ENCODE measurements at regions not wholly inside any gene's neighbourhood (a gene's known extent, or its start where the extent isn't known, plus 50 kb on each side); places are given as distances from the start of the nearest gene placed in this dataset.

GRCh38 chr9:87236546-87236945 is 261.1 kb upstream of the DAPK1 start:
- DNase-seq (ENCODE audit: low read depth in 1 of 2, low spot score in 1 of 2) = no peak

DNA sequence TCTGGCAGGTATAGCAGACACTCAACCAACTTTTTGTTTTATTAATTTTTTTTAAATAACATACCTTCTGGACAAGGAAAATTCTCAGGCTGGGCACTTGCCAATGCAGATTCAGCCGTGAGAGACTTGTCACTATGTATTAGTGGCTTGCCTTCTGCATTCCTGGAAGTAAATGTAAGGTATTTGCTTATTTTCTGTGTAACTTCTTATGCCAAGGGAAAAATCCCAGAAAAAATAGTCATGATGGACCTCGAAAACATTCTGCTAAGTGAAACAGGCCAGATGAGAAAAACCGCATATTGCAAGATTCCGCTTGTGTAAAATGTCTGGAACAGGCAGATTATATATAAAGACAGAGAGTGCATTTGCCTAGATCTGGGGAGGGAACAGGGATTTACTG is 260.3 kb upstream of the DAPK1 start:
- no peak for DNase-seq (ENCODE audit: low read depth in 1 of 2, low spot score in 1 of 2)

DNA sequence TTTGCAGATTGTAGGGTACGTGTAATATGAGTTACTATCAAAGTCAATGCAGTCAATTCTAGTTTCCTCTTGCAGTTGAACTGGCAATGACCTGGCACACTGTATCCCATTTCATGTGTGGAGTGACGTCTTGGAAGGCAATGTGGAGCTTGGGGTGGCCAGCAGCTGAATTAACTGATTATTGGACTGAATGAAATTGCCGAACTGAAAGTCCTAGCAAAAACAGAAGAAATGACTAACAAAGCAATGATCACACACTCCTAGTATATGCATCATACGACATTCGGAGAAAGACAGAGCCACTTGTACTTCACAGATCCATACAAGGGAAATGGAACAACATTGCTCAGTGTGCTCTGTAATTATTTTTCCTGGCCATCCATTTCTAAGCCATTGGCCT is 259.1 kb upstream of the DAPK1 start:
- no peak for DNase-seq (ENCODE audit: low read depth in 1 of 2, low spot score in 1 of 2)

DNA sequence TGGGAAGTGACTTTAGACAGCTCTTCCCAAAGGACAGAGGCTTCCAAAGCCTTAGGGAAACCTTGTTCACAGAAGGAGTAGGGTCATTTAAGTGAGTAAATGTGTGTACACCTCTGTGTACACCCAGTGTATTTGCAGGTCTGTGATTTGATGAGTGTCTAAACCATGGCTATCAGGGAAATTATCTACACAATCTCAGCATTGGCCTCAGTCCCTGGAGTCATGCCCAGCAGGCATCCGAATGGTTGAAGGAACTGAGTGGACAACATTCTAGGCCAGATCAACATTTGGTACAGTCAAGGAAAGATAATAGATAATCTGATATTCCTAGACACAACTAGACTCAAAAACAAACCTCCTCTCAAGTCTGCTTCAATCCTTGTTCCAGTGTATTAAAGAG is 258.4 kb upstream of the DAPK1 start:
- no peak for DNase-seq (ENCODE audit: low read depth in 1 of 2, low spot score in 1 of 2)

DNA sequence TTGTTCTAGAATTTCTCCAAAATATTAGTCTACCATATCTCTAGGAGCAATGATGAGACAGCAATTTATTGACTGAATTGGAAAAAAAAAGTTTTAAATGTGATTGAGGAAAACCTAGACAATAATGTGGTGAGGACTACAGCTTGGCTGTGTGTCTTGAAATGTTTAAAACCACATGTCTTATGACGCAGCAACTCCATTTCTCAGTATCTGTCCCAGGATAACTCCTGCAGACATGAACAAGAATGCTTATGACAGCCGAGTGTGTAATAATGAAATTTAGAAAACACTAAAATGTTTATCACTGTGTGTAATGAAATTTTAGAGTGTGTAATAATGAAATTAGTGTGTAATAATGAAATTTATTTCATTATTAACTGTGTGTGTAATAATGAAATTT is 254.1 kb upstream of the DAPK1 start:
- no peak for DNase-seq (ENCODE audit: low read depth in 1 of 2, low spot score in 1 of 2)

- DNase-seq (ENCODE audit: low read depth in 1 of 2, low spot score in 1 of 2) = no peak
Observed at GRCh38 chr9:87245271-87245670, 252.4 kb upstream of the DAPK1 start.

GRCh38 chr9:87247097-87247496 is 250.6 kb upstream of the DAPK1 start:
- no peak for DNase-seq (ENCODE audit: low read depth in 1 of 2, low spot score in 1 of 2)

- no peak for DNase-seq (ENCODE audit: low read depth in 1 of 2, low spot score in 1 of 2)
Observed at GRCh38 chr9:87249029-87249428, 248.6 kb upstream of the DAPK1 start.

- no peak for DNase-seq (ENCODE audit: low read depth in 1 of 2, low spot score in 1 of 2)
Observed at GRCh38 chr9:87250205-87250604, 247.5 kb upstream of the DAPK1 start.

GRCh38 chr9:87255431-87256155 is 242.1 kb upstream of the DAPK1 start:
- no peak for DNase-seq (ENCODE audit: low read depth in 1 of 2, low spot score in 1 of 2)

DNA sequence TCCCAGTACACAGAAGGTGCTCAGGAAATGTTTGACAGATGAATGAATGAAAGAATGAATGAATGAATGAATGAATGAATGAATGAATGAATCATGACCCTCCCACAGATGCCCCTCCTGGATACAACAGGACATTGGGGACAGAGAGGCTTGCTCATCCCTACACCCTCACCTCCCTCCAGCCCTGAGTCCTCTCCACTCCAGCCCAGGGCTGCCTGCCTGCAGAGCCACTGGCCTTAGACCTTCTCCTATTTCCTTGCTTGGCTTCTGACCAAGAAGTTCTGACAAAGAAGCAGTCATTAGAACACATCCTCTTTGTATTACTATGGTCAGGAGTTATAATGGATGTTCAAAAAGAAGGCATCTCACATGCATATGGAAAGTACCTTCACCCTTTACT is 240.7 kb upstream of the DAPK1 start:
- DNase-seq (ENCODE audit: low read depth in 1 of 2, low spot score in 1 of 2) = no peak

DNA sequence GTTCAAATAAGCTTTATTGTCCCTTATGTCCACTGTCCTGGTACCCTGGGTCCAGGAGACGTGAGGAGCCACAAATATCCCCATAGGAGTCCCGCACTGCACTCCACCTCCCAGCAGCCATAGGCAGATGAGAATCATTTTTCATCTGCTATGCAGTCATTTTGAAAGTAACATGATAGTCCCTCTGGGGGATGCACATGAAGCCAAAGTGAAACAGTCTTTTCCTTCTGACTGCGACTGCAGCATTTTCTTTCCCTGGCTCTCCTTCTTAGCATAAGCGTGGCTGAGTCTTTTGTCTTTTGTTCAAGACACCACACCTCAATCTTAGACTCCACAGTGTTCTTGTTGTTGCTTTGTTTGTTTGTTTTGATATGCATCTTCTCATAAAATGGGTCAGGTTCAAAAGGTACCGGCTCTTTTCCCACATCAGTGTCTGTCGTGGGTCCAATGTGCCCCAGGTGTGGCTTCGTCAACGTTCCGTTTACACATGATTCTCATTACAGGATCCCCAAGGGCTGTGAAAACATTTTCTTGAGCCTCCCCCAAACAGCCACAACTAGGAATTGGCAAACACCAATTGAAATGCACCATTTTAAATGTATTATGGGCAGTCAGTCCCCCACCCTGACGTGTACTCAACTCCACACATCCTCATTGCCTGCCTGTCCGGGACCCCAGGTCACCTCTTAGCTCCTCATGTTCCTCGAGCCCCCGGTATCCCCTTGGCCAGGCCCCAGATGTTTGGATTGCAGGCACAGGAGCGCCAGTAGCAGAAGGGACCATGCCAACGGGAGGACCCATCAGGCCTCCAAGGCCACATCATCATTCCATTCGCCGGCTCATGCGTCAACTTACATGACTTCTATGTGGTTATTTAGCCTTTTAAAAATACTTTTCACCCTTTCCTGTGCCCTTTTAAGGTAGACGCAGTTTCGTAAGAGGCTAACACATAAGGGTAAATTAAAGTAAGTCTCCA is 237.8 kb upstream of the DAPK1 start:
- DNase-seq (ENCODE audit: low read depth in 1 of 2, low spot score in 1 of 2) = no peak

- DNase-seq (ENCODE audit: low read depth in 1 of 2, low spot score in 1 of 2) = no peak
Observed at GRCh38 chr9:87263291-87263690, 234.4 kb upstream of the DAPK1 start.

DNA sequence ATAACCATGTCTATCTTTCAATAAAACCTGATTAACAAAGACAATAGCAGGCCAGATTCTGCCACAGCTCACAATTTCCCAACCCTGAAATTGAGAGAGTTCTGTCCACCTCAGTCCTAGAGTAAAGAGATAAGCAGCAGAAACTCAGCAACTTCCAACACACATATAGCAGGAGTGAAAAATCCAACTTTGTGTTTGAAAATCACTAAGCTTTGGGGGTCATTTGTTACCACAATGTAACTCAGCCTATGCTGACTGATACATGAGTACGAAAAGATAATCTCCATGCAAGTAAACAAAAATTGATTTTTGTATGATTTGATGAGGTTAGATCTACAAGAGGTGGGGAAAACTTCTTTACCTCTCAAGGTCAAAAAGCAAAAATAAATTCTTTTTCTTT is 231.0 kb upstream of the DAPK1 start:
- no peak for DNase-seq (ENCODE audit: low read depth in 1 of 2, low spot score in 1 of 2)

- no peak for DNase-seq (ENCODE audit: low read depth in 1 of 2, low spot score in 1 of 2)
Observed at GRCh38 chr9:87267251-87268070, 230.2 kb upstream of the DAPK1 start.

DNA sequence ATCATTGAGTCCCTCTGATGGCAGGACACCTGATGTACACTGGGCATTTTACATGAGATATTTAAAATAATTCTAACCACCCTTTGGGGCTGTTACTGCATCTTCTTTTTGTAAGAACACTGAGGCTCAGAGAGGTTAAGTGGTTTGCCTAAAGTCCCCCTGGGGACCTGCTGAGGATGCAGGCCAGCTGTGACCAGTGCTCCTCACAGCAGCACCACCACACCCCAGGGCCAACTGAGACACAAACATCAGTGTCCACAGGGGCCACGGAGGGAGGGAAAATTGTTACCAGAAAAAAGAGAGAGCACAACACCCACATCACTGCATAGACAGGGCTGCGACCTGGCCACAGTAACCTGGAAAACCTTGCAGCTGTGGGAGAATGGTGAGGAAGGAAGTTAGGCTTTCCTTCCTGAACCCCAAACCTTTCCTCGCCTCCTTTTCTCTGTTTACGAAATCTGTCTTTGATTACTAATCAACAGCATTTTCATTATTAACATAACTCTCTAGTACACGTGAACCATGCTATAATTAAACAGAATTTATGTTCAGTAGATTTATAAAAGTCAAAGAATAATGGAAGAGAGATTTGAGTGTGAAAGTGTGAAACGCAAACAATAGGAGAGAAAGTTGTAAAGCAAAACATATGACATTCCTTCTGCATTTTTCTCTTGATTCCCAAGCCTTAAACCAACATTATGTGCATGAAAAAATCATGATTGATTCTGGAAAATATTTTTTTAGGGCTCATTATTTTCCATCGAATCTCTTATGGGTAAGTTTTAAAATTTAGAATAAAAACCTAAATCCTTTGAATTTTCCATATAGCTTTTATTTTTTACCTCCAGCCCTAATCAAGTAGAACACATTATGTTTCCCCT is 228.1 kb upstream of the DAPK1 start:
- DNase-seq (ENCODE audit: low read depth in 1 of 2, low spot score in 1 of 2) = no peak

DNA sequence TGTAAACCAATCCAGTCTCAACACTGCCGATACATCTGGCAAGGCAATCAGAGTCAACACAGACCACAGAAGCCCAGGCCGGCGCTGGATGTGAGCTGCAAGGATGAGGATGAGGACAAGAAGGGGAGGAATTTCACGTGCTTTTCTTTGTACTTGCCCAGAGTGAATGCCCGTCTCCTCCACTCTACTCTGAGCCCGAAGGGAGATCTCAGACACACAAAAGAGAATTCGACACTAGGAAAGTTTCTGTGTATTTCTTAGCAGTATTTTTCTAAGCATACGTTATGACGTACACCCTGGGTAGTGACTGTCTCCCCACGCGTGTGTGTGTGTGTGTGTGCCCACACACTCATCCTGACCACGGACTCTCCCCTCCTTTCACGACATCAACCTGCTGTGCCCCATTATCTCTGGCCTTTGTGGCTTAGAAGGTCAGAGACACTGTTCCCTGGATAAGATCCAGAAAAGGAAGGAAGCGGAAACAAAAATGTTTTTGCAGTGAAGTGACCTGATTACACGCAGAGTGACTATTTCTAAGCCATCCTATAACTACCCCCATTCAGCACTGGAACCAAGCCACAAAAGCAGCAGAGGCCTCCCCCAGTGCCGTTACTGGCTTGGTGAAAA is 227.3 kb upstream of the DAPK1 start:
- DNase-seq (ENCODE audit: low read depth in 1 of 2, low spot score in 1 of 2) = no peak

GRCh38 chr9:87270848-87271234 is 226.8 kb upstream of the DAPK1 start:
- no peak for DNase-seq (ENCODE audit: low read depth in 1 of 2, low spot score in 1 of 2)

DNA sequence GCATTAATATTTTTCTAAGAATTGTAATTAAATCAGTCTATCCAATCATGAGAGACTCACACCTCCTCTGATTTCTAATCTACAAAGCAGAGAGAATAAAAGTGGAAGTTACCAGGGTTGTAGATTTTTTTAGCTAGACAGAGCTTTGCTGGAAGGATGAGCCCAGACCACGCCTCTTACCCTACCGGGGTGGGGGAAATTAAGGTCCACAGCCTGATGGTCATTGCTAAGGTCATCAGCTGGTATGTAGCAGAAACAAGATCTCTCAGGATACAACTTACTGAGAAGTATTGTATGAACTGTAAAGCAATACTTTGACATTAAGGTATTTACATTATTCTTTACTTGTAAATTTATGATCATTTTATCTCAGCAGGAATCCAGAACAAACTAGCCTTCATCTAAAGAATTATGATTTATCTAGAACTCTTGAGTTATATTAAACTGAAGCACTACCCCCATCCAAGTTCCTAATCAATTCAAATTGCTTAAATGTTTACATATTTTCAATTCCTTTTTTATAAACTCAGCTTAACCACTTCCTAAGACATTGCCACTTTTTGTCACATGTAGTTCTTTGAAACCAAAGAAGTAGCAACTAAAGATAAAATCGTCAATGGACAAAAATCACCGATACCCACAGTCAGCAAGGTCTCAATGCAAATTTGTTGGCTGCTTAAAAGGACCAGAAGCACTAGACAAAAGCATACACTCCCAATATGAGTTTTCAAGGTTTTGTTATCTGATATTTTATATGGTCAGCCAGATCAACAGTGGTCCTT is 225.8 kb upstream of the DAPK1 start:
- no peak for DNase-seq (ENCODE audit: low read depth in 1 of 2, low spot score in 1 of 2)

All from activated T-helper 1 cell treated with anti-CD3 and anti-CD28 coated beads, Interleukin-2, amount 50 U/mL, for 16 hours (primary cell).